Neural cell (in vitro differentiated cells): ENCODE measurements at regions not wholly inside any gene's neighbourhood (a gene's known extent, or its start where the extent isn't known, plus 50 kb on each side); places are given as distances from the start of the nearest gene placed in this dataset.

Experiments
- CTCF ChIP-seq: fragments of 450-650 bp; IDR thresholded peaks from 2 replicates; pipeline ENCODE4 v1.5.1; 2014; ENCODE audit warnings: antibody characterized with exemption, mild to moderate bottlenecking, moderate library complexity; ENCODE audit not compliant: poor library complexity, severe bottlenecking
- EP300 ChIP-seq: fragments of 450-650 bp; conservative IDR thresholded peaks from 2 replicates; pipeline ENCODE4 v1.6.1; 2014; ENCODE audit warnings: antibody characterized with exemption, mild to moderate bottlenecking, moderate library complexity; ENCODE audit not compliant: poor library complexity, severe bottlenecking
- EZH2 ChIP-seq: fragments of 200-600, 300-800 bp; shearing (Covaris generic), sonication (generic); IDR thresholded peaks from 2 replicates; pipeline ENCODE4 v1.6.1; 2014; ENCODE audit warnings: antibody characterized with exemption, low read length, borderline replicate concordance, mild to moderate bottlenecking; ENCODE audit not compliant: insufficient read depth, poor library complexity, severe bottlenecking
- POLR2AphosphoS5 ChIP-seq: IDR thresholded peaks from 2 replicates; pipeline ENCODE4 v1.6.1; 2012
- TAF1 ChIP-seq: IDR thresholded peaks from 2 replicates; pipeline ENCODE4 v1.6.1; 2012; ENCODE audit warnings: low read depth
- TF ChIP-seq, protein P1 (sequence below): IDR thresholded peaks from 2 replicates; pipeline ENCODE4 v1.6.1; 2012; ENCODE audit warnings: borderline replicate concordance

GRCh38 chr2:216292886-216293301 is 79.4 kb downstream of the MARCHF4 start:
- no peak for TF ChIP-seq CTCF
- TF ChIP-seq, protein P1, sequence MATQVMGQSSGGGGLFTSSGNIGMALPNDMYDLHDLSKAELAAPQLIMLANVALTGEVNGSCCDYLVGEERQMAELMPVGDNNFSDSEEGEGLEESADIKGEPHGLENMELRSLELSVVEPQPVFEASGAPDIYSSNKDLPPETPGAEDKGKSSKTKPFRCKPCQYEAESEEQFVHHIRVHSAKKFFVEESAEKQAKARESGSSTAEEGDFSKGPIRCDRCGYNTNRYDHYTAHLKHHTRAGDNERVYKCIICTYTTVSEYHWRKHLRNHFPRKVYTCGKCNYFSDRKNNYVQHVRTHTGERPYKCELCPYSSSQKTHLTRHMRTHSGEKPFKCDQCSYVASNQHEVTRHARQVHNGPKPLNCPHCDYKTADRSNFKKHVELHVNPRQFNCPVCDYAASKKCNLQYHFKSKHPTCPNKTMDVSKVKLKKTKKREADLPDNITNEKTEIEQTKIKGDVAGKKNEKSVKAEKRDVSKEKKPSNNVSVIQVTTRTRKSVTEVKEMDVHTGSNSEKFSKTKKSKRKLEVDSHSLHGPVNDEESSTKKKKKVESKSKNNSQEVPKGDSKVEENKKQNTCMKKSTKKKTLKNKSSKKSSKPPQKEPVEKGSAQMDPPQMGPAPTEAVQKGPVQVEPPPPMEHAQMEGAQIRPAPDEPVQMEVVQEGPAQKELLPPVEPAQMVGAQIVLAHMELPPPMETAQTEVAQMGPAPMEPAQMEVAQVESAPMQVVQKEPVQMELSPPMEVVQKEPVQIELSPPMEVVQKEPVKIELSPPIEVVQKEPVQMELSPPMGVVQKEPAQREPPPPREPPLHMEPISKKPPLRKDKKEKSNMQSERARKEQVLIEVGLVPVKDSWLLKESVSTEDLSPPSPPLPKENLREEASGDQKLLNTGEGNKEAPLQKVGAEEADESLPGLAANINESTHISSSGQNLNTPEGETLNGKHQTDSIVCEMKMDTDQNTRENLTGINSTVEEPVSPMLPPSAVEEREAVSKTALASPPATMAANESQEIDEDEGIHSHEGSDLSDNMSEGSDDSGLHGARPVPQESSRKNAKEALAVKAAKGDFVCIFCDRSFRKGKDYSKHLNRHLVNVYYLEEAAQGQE, result no peak
- no peak for TF ChIP-seq EZH2
- TF ChIP-seq POLR2AphosphoS5, result no peak
- TF ChIP-seq TAF1, result no peak
- no peak for TF ChIP-seq EP300
